ENCODE measurements at regions not wholly inside any gene's neighbourhood (a gene's known extent, or its start where the extent isn't known, plus 50 kb on each side); places are given as distances from the start of the nearest gene placed in this dataset.

DNA sequence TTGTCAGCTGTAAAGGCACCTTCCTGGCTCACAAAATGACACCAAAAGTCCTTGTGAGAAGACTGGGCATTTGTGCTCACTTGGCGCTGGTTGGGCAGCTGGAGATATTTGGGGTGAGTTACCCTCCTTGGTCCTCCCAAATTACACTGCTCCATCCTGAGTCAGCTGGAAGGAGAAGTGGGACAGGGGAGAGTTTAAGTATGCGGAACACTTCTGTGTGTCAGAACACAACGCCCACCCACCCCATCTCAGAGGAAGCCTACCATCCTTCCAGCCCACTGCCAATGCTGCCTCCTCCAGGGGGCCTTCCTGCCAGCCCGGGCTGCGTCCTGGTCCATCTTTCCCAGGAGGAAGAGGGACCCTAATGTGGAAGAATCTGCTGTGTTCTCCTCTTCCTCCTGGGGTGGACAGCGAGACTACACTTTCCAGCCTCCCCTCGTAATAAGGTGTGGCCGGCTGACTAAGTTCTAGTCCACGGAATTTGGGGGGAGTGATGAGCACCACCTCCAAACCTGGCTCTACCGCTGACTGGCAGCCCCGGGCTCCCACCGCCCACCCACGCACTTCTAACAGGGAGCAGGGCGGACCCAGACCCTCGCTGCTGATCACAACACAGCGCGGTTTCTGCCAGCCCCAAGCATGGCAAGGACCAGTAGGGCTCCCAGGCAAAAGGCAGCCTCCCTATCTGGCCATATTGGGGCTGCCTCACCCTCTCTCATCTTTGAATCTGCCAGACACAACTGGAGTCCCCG is 265.0 kb downstream of the XXYLT1 start:
- no peak overlapping the region for H3T11ph ChIP-seq (ENCODE audit: low read length)
- H3K23ac ChIP-seq (ENCODE audit: insufficient read length, low read depth, low read length): no peak overlapping the region
- no peak overlapping the region for H4K8ac ChIP-seq (replicated peaks; ENCODE audit: insufficient read length, low read depth, low read length)
- no peak overlapping the region for H3K18ac ChIP-seq (ENCODE audit: insufficient read length, low read depth, low read length)
- no peak overlapping the region for H2BK15ac ChIP-seq (ENCODE audit: low read depth, low read length)
- H3K79me1 ChIP-seq (ENCODE audit: insufficient read depth, low read depth, low read length, poor library complexity, severe bottlenecking): no peaks in the 10 kb centered on the region
- no peak overlapping the region for H4K5ac ChIP-seq (ENCODE audit: insufficient read length, low read depth, low read length)
- H2BK20ac ChIP-seq (ENCODE audit: low read depth, low read length, poor library complexity, severe bottlenecking): no peak overlapping the region
- no peak overlapping the region for H3K14ac ChIP-seq (ENCODE audit: insufficient read depth, low read length)
- no peak overlapping the region for H3K56ac ChIP-seq (ENCODE audit: insufficient read length, low read depth, low read length)
- no peak for DNase-seq
- H2BK120ac ChIP-seq (ENCODE audit: low read depth, low read length, poor library complexity, severe bottlenecking): no peak overlapping the region
- H3K9me3 ChIP-seq (ENCODE audit: control insufficient read depth, low read depth, low read length): peaks cover 7% of the 10 kb centered on the region
- no peak overlapping the region for H2AFZ ChIP-seq (ENCODE audit: low read length)
- no peak overlapping the region; a peak in 1 of 7 replicates for H3K27ac Mint-ChIP-seq
- no peaks in the 10 kb centered on the region for H3K4me1 ChIP-seq (ENCODE audit: insufficient read depth, low read length)
- no peak overlapping the region for H4K91ac ChIP-seq (ENCODE audit: insufficient read length, low read depth, low read length)
- H2BK12ac ChIP-seq (ENCODE audit: insufficient read length, low read depth, low read length): no peak overlapping the region
- no peak overlapping the region for H2AK5ac ChIP-seq (ENCODE audit: insufficient read length, low read length)
- H3K27ac ChIP-seq (ENCODE audit: insufficient read length, low read depth, low read length): no peak overlapping the region
- TF ChIP-seq, protein P1, sequence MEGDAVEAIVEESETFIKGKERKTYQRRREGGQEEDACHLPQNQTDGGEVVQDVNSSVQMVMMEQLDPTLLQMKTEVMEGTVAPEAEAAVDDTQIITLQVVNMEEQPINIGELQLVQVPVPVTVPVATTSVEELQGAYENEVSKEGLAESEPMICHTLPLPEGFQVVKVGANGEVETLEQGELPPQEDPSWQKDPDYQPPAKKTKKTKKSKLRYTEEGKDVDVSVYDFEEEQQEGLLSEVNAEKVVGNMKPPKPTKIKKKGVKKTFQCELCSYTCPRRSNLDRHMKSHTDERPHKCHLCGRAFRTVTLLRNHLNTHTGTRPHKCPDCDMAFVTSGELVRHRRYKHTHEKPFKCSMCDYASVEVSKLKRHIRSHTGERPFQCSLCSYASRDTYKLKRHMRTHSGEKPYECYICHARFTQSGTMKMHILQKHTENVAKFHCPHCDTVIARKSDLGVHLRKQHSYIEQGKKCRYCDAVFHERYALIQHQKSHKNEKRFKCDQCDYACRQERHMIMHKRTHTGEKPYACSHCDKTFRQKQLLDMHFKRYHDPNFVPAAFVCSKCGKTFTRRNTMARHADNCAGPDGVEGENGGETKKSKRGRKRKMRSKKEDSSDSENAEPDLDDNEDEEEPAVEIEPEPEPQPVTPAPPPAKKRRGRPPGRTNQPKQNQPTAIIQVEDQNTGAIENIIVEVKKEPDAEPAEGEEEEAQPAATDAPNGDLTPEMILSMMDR (conservative IDR thresholded peaks at IDR 0.05): no peak
- peaks cover 19 to 26% of the 10 kb centered on the region in 2 experiments for H3K9me3 Mint-ChIP-seq
- no peak overlapping the region for H3K4me3 Mint-ChIP-seq
- no peaks in the 10 kb centered on the region for H3K23me2 ChIP-seq (ENCODE audit: insufficient read length, low read depth, low read length, poor library complexity, severe bottlenecking)
- H3K79me2 ChIP-seq (ENCODE audit: insufficient read depth, low read length): no peaks in the 10 kb centered on the region
- peaks cover 30% of the 10 kb centered on the region for H3K27me3 Mint-ChIP-seq (ENCODE audit: low read depth)
- no peaks in the 10 kb centered on the region for H4K20me1 ChIP-seq (ENCODE audit: control insufficient read depth, insufficient read depth, insufficient read length)
- no peak overlapping the region for H2BK5ac ChIP-seq (ENCODE audit: insufficient read length, low read length)
- peaks cover 4 to 19% (median 17%) of the 10 kb centered on the region in 3 experiments; a peak in 5 of 7 replicates for H3K36me3 Mint-ChIP-seq (ENCODE audit: insufficient read depth in 1 of 3, low read depth in 3 of 3)
- H3K27me3 ChIP-seq (ENCODE audit: insufficient read depth, low read length): no peaks in the 10 kb centered on the region
- H3K4me2 ChIP-seq (ENCODE audit: insufficient read depth, insufficient read length, low read length): no peak overlapping the region
- H3K9ac ChIP-seq (ENCODE audit: extremely low read depth, insufficient read length, low read length): no peak overlapping the region
- no CpG with 5 or more reads among the region's 18 CpGs for WGBS (ENCODE audit: extremely low coverage, insufficient read length, low lambda C conversion rate)
- H3K4me1 Mint-ChIP-seq: peaks cover 24 to 30% of the 10 kb centered on the region in 2 experiments
- H3K4ac ChIP-seq (ENCODE audit: low read depth, low read length): no peak overlapping the region
